ENCODE measurements at regions not wholly inside any gene's neighbourhood (a gene's known extent, or its start where the extent isn't known, plus 50 kb on each side); places are given as distances from the start of the nearest gene placed in this dataset.

DNA sequence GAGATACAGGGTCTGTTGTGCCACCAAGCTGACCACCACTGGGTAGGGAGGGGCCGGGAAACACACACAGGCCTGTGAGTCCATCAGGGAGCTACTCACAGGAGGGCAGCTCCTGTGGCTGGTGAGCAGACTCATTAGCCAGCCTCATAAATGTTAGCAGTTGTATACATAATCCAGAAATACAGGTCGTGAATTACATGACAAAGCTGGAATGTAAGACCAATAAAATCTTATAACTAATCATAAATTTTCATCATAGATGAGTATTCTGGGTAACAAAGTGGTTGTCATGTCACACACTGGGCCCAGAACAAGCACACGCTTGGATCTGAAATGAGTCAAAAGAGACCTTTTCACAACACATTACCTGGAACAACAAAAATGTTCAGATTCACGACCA, 642.6 kb upstream of the AUTS2 start:
- H3K27me3 ChIP-seq (ENCODE audit: insufficient read depth, low read length) = no peaks in the 10 kb centered on the region
- Mint-ChIP-seq H3K4me1 (ENCODE audit: low read depth, unreplicated experiment) (no peaks in the 10 kb centered on the region), H3K27ac (ENCODE audit: unreplicated experiment) (no peak overlapping the region), H3K27me3 (ENCODE audit: low read depth, unreplicated experiment) (no peaks in the 10 kb centered on the region), H3K36me3 (ENCODE audit: low read depth, unreplicated experiment) (no peaks in the 10 kb centered on the region), H3K9me3 (ENCODE audit: unreplicated experiment) (peaks cover 11% of the 10 kb centered on the region), H3K4me3 (ENCODE audit: unreplicated experiment) (no peak overlapping the region)
- H3K36me3 ChIP-seq (ENCODE audit: insufficient read depth, low read length) = no peaks in the 10 kb centered on the region
- no peak overlapping the region for H2AFZ ChIP-seq (ENCODE audit: low read depth, low read length)
- no peaks in the 10 kb centered on the region for H3K79me2 ChIP-seq (ENCODE audit: insufficient read depth, low read length)
- H3K9me3 ChIP-seq (ENCODE audit: insufficient read depth, low read depth, low read length) = no peaks in the 10 kb centered on the region
- TF ChIP-seq, protein P1, sequence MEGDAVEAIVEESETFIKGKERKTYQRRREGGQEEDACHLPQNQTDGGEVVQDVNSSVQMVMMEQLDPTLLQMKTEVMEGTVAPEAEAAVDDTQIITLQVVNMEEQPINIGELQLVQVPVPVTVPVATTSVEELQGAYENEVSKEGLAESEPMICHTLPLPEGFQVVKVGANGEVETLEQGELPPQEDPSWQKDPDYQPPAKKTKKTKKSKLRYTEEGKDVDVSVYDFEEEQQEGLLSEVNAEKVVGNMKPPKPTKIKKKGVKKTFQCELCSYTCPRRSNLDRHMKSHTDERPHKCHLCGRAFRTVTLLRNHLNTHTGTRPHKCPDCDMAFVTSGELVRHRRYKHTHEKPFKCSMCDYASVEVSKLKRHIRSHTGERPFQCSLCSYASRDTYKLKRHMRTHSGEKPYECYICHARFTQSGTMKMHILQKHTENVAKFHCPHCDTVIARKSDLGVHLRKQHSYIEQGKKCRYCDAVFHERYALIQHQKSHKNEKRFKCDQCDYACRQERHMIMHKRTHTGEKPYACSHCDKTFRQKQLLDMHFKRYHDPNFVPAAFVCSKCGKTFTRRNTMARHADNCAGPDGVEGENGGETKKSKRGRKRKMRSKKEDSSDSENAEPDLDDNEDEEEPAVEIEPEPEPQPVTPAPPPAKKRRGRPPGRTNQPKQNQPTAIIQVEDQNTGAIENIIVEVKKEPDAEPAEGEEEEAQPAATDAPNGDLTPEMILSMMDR (IDR thresholded peaks at IDR 0.05; ENCODE audit: insufficient read depth, low read depth, low read length) = no peak
- TF ChIP-seq EZH2 (IDR thresholded peaks at IDR 0.05; ENCODE audit: insufficient read depth, low read length) = no peak
- FAIRE-seq = no peak
- no peaks in the 10 kb centered on the region for H3K4me1 ChIP-seq (ENCODE audit: insufficient read depth, low read length)
- no peak for DNase-seq (ENCODE audit: low read depth)
- H3K27ac ChIP-seq (ENCODE audit: low read depth, low read length) = no peak overlapping the region
- H4K20me1 ChIP-seq (ENCODE audit: insufficient read depth, low read length) = no peaks in the 10 kb centered on the region
- H3K4me2 ChIP-seq (ENCODE audit: low read length) = no peak overlapping the region
- H3K4me3 ChIP-seq (ENCODE audit: insufficient read depth, low read depth, low read length) = no peak overlapping the region
- no peak overlapping the region for H3K9ac ChIP-seq (ENCODE audit: low read length)

DNA sequence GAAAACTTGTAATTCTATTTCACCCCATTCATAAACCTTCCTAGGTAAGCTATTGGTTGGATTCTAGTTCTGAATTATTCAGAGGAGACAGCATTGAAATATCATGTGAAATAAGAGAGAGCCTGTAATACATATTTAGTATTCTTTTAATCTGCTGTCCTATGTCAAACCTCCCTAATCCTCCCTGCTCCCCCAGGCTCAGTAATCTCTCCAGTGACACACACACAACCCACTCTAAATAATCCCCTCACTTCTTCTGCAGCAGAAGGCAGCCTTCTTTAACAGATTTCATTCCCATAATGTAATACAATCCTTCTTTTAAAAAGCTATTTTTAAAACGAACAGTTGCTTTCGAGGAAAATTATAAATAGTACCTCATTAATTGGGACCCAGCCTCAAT, 639.7 kb upstream of the AUTS2 start:
- no peak overlapping the region for H3K27ac Mint-ChIP-seq (ENCODE audit: unreplicated experiment)
- no peak for TF ChIP-seq EZH2 (IDR thresholded peaks at IDR 0.05; ENCODE audit: insufficient read depth, low read length)
- TF ChIP-seq, protein P1 (IDR thresholded peaks at IDR 0.05; ENCODE audit: insufficient read depth, low read depth, low read length) = no peak

DNA sequence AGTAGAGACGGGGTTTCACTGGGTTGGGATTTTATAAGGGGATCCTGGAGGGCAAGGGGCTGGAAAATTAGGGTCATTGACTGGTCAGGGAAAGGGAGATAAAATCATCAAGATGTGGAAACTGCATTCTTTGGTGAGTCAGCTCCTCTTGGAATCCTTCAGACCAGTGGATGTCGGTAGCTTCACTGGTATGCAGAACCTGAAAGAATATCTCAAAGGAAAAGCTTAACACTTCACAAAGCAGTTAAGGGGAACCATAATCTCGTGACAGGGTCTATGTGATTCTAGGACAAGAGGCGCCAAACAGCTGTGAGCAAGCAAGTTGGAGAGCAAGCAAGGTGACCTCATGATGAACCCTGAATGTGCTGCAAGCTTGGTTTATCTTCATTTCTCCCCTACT, 634.7 kb upstream of the AUTS2 start:
- DNase-seq (ENCODE audit: low read depth) = peak; percentile 98
- peak overlapping the region; percentile 55 for H3K27ac ChIP-seq (ENCODE audit: low read depth, low read length)

More for the DNA sequence above, 639.7 kb upstream of the AUTS2 start:
- Histone ChIP-seq H3K36me3 (ENCODE audit: insufficient read depth, low read length) (no peaks in the 10 kb centered on the region), H3K27me3 (ENCODE audit: insufficient read depth, low read length) (no peaks in the 10 kb centered on the region), H3K79me2 (ENCODE audit: insufficient read depth, low read length) (no peaks in the 10 kb centered on the region), H2AFZ (ENCODE audit: low read depth, low read length) (no peak overlapping the region), H3K4me3 (ENCODE audit: insufficient read depth, low read depth, low read length) (no peak overlapping the region), H3K9ac (ENCODE audit: low read length) (no peak overlapping the region), H4K20me1 (ENCODE audit: insufficient read depth, low read length) (no peaks in the 10 kb centered on the region), H3K9me3 (ENCODE audit: insufficient read depth, low read depth, low read length) (peaks cover 4% of the 10 kb centered on the region), H3K27ac (ENCODE audit: low read depth, low read length) (no peak overlapping the region), H3K4me1 (ENCODE audit: insufficient read depth, low read length) (peaks cover under 1% of the 10 kb centered on the region), H3K4me2 (ENCODE audit: low read length) (no peak overlapping the region)
- no peak for DNase-seq (ENCODE audit: low read depth)
- Mint-ChIP-seq H3K4me1 (ENCODE audit: low read depth, unreplicated experiment) (no peaks in the 10 kb centered on the region), H3K4me3 (ENCODE audit: unreplicated experiment) (no peak overlapping the region), H3K27me3 (ENCODE audit: low read depth, unreplicated experiment) (no peaks in the 10 kb centered on the region), H3K9me3 (ENCODE audit: unreplicated experiment) (peaks cover 7% of the 10 kb centered on the region), H3K36me3 (ENCODE audit: low read depth, unreplicated experiment) (no peaks in the 10 kb centered on the region)
- FAIRE-seq = no peak

More for the DNA sequence above, 634.7 kb upstream of the AUTS2 start:
- Histone ChIP-seq H3K4me3 (ENCODE audit: insufficient read depth, low read depth, low read length) (no peak overlapping the region), H4K20me1 (ENCODE audit: insufficient read depth, low read length) (no peaks in the 10 kb centered on the region), H3K79me2 (ENCODE audit: insufficient read depth, low read length) (no peaks in the 10 kb centered on the region), H3K9ac (ENCODE audit: low read length) (peak overlapping the region; percentile 18), H3K36me3 (ENCODE audit: insufficient read depth, low read length) (no peaks in the 10 kb centered on the region), H3K4me1 (ENCODE audit: insufficient read depth, low read length) (peaks cover 12% of the 10 kb centered on the region), H2AFZ (ENCODE audit: low read depth, low read length) (no peak overlapping the region), H3K4me2 (ENCODE audit: low read length) (peak overlapping the region; percentile 41), H3K9me3 (ENCODE audit: insufficient read depth, low read depth, low read length) (peaks cover 4% of the 10 kb centered on the region), H3K27me3 (ENCODE audit: insufficient read depth, low read length) (no peaks in the 10 kb centered on the region)
- Mint-ChIP-seq H3K27me3 (ENCODE audit: low read depth, unreplicated experiment) (no peaks in the 10 kb centered on the region), H3K36me3 (ENCODE audit: low read depth, unreplicated experiment) (no peaks in the 10 kb centered on the region), H3K4me3 (ENCODE audit: unreplicated experiment) (no peak overlapping the region), H3K9me3 (ENCODE audit: unreplicated experiment) (no peaks in the 10 kb centered on the region), H3K27ac (ENCODE audit: unreplicated experiment) (no peak overlapping the region), H3K4me1 (ENCODE audit: low read depth, unreplicated experiment) (no peaks in the 10 kb centered on the region)
- peak; percentile 96 for FAIRE-seq
- TF ChIP-seq, protein P1 (IDR thresholded peaks at IDR 0.05; ENCODE audit: insufficient read depth, low read depth, low read length) = no peak
- no peak for TF ChIP-seq EZH2 (IDR thresholded peaks at IDR 0.05; ENCODE audit: insufficient read depth, low read length)

All from astrocyte (in vitro differentiated cells and primary cell).